Heart right ventricle (tissue), 16 donors: ENCODE measurements at regions not wholly inside any gene's neighbourhood (a gene's known extent, or its start where the extent isn't known, plus 50 kb on each side); places are given as distances from the start of the nearest gene placed in this dataset.

Experiments
- ATAC-seq, 8 donors: fragments of 200-7000 bp; cut with Tn5 transposase; one replicate each; pipeline ENCODE4 v1.9.1; 2020; ENCODE audit warnings: mild to moderate bottlenecking in 8 of 8, moderate library complexity in 8 of 8, moderate number of reproducible peaks in 1 of 8
- DNase-seq, 2 donors: peaks; one replicate each; pipeline ENCODE4 v3.0.0-alpha.2; 2020
- H3K27ac ChIP-seq, 10 donors: fragments of 200-600 bp; sonication (generic) in 2 of 10; one replicate each; pipeline versions ENCODE4 v1.5.0 to v1.8.0; 2020 to 2022; ENCODE audit warnings: mild to moderate bottlenecking in 3 of 10
- H3K27me3 ChIP-seq, 7 donors: fragments of 200-600 bp; one replicate each; pipeline ENCODE4 v1.8.0; 2021 to 2022; ENCODE audit warnings: mild to moderate bottlenecking in 2 of 7
- H3K36me3 ChIP-seq, 9 donors: fragments of 200-600 bp; sonication (generic) in 1 of 9; one replicate each; pipeline versions ENCODE4 v1.5.0 to v1.8.0; 2020 to 2022; ENCODE audit warnings: mild to moderate bottlenecking in 2 of 9
- H3K4me1 ChIP-seq, 9 donors: fragments of 200-600 bp; sonication (generic) in 1 of 9; one replicate each; pipeline versions ENCODE4 v1.5.0 to v1.8.0; 2020 to 2022; ENCODE audit warnings: mild to moderate bottlenecking in 4 of 9
- H3K4me3 ChIP-seq, 10 donors: fragments of 200-600 bp; sonication (generic) in 2 of 10; one replicate each; pipeline versions ENCODE4 v1.5.0 to v1.8.0; 2020 to 2022; ENCODE audit warnings: mild to moderate bottlenecking in 7 of 10, moderate library complexity in 2 of 10
- H3K9me3 ChIP-seq, 11 donors: fragments of 200-600 bp in 10 of 11; sonication (generic) in 2 of 11; one replicate each; pipeline versions ENCODE4 v1.5.0 to v1.8.0; 2013 to 2022; ENCODE audit warnings: mild to moderate bottlenecking in 2 of 11, control low read depth in 1 of 11, moderate library complexity in 1 of 11
- CTCF ChIP-seq, 9 donors: fragments of 200-600 bp; sonication (generic) in 2 of 9; IDR thresholded peaks; one replicate each; pipeline versions ENCODE4 v1.5.0 to v1.8.0; 2021 to 2022; ENCODE audit warnings: antibody characterized with exemption in 9 of 9, mild to moderate bottlenecking in 5 of 9, moderate library complexity in 1 of 9
- WGBS, 2 donors: extraction: QIAGEN DNeasy Blood & Tissue Kit; methylation state at CpG; one replicate each; pipeline ENCODE4 v1.1.7; 2013; ENCODE audit warnings: inconsistent platforms in 1 of 2; 5-methylcytosine and 5-hydroxymethylcytosine counted together
- intact Hi-C, 10 donors: fragments of 100-400 bp; cut with DNase I; formaldehyde crosslinking; loops; one replicate each; pipeline versions ENCODE4 v1.11.1 to v1.14.2; 2022
- donor health status: Arrhythmogenic right ventricular cardiomyopathy.
- donor health status: ischemic (EF 13 %, LVEDD 7.1; RV severe dilation, severe dysfunction).
- donor health status: healthy with polysubstance abuse.
- donor health status: DM: no; HTN: yes; CAD: no.
- donor health status: DM: no; HTN: no; CAD: no.
- donor health status: ischemic (EF 25% LVEDD 6.9; RV normal size, moderate dysfunction).
- donor health status: ischemic (EF 25% LVEDD 5.7; RV mildly dilated, moderate dysfunction).
- donor health status: healthy.
- donor health status: DM: yes; HTN: yes; CAD: no.
- donor health status: Ischemic cardiomyopathy.
- donor health status: ischemic (EF 35%, LVEDD 5.7; RV mildly dilated, moderate dysfunction).
- donor health status: nonischemic (EF 11% LVEDD 7.7; RV severe dilation, severe dysfunction).
- donor health status: DM: yes; HTN: yes; CAD: no.
- donor health status: PGD.
- donor health status: ischemic (EF 29% LVEDD 5.4; RV normal size, mild dysfunction).
- donor health status: nonischemic (EF 23%, LVEDD 6.1; RV moderate dilation, normal function).

- Histone ChIP-seq H3K9me3 (no peaks in the 10 kb centered on the region), H3K4me1 (no peaks in the 10 kb centered on the region), H3K4me3 (no peak overlapping the region), H3K27me3 (no peaks in the 10 kb centered on the region), H3K36me3 (no peaks in the 10 kb centered on the region), H3K27ac (no peak overlapping the region)
- ATAC-seq = no peak
- intact Hi-C loops = no loop called here
- WGBS, 2 donors = 42 to 65% methylated on average over 1 of the region's 1 CpG
- TF ChIP-seq CTCF (IDR thresholded peaks at IDR 0.05) = no peak
- DNase-seq = no peak
Measured at GRCh38 chr2:17043173-17043572, 377.5 kb upstream of the CYRIA start.

DNA sequence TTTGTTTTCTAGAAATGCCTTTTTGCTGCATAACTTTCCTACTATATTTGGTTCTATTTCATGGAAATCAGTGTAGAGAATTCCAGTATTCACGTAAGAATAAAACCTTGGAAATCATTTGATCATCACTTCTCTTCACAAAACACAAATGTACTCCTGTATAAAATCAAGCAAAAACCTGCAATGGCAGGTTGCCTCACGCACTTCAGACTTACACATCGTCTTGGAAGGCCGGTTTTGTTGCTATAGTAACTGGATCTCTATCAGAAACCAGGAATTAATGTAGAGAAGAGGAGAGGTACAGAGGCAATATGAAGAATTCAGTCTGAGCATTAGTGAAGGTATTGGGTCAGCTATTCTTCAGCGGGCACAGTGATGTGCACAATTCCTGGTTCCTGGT, 370.7 kb upstream of the CYRIA start:
- no peak for TF ChIP-seq CTCF (IDR thresholded peaks at IDR 0.05)
- no peaks in the 10 kb centered on the region for H3K9me3 ChIP-seq
- H3K4me3 ChIP-seq = no peak overlapping the region
- no peaks in the 10 kb centered on the region for H3K4me1 ChIP-seq
- no peaks in the 10 kb centered on the region for H3K36me3 ChIP-seq
- ATAC-seq (no peak), DNase-seq (no peak)
- WGBS, 2 donors = 91 to 93% methylated on average over 5 of the region's 5 CpGs
- H3K27ac ChIP-seq = no peak overlapping the region
- intact Hi-C loops = no loop called here
- H3K27me3 ChIP-seq = no peaks in the 10 kb centered on the region

- H3K4me1 ChIP-seq = no peaks in the 10 kb centered on the region
- DNase-seq = no peak
- H3K36me3 ChIP-seq = no peaks in the 10 kb centered on the region
- ATAC-seq = no peak
- TF ChIP-seq CTCF (IDR thresholded peaks at IDR 0.05) = no peak
- no peaks in the 10 kb centered on the region for H3K27me3 ChIP-seq
- no peaks in the 10 kb centered on the region for H3K9me3 ChIP-seq
- 65 to 67% methylated on average over 1 of the region's 1 CpG for WGBS, 2 donors
- H3K27ac ChIP-seq = no peak overlapping the region
- intact Hi-C loops = no loop called here
- no peak overlapping the region for H3K4me3 ChIP-seq
Measured at GRCh38 chr2:17035010-17035409, 369.4 kb upstream of the CYRIA start.

DNA sequence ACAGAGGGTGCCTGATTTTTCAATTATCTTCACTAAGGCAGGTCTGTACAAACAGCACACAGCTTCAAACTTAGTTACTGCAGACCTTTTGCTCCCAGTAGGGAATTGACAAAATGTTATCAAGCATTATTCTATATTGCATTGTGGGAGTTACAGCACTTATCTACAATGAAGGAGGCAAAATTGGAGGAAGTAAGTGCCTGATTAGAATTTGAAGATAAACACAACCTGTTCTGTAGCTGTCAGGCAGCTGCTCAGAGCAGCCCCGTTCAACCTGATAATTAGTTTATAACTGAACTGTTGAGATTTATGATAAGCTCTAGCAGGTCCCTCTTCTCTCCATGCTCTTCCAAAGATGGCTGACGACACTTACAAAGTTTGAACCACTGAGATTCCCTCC, 364.4 kb upstream of the CYRIA start:
- no peak overlapping the region for H3K27ac ChIP-seq
- no peaks in the 10 kb centered on the region for H3K36me3 ChIP-seq
- no peak for DNase-seq
- TF ChIP-seq CTCF (IDR thresholded peaks at IDR 0.05) = no peak
- ATAC-seq = no peak
- no peaks in the 10 kb centered on the region for H3K4me1 ChIP-seq
- H3K27me3 ChIP-seq = no peaks in the 10 kb centered on the region
- intact Hi-C loops = no loop called here
- no peaks in the 10 kb centered on the region for H3K9me3 ChIP-seq
- H3K4me3 ChIP-seq = no peak overlapping the region
- WGBS, 2 donors = 6 to 17% methylated on average over 2 of the region's 2 CpGs

DNA sequence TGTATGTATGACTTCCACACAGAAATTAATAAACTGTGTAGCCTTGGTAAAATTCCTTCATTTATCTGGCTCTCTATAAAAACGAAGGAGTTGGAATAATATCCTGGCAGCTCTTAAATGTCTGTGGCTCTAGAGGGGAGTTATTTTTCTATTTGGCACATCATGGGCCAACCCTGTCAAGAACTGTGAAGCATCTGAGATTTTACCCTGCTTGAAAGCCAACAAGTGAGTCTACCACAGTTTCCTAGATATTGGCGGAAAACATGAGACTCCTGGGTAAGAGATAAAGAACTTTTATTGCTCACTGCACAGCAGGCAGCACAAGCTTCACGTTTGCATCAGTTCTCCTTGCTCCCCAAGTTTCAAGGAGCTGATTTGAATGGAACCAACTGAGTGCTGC, 346.7 kb upstream of the CYRIA start:
- WGBS, 2 donors = 47 to 53% methylated on average over 3 of the region's 3 CpGs
- Histone ChIP-seq H3K4me3 (no peak overlapping the region), H3K9me3 (no peaks in the 10 kb centered on the region), H3K27me3 (no peaks in the 10 kb centered on the region), H3K36me3 (no peaks in the 10 kb centered on the region), H3K27ac (no peak overlapping the region), H3K4me1 (no peaks in the 10 kb centered on the region)
- ATAC-seq (no peak), DNase-seq (no peak)
- TF ChIP-seq CTCF (IDR thresholded peaks at IDR 0.05) = no peak
- intact Hi-C loops = no loop called here
